Progenitor cell of endocrine pancreas (in vitro differentiated cells): ENCODE measurements at regions not wholly inside any gene's neighbourhood (a gene's known extent, or its start where the extent isn't known, plus 50 kb on each side); places are given as distances from the start of the nearest gene placed in this dataset.

Experiments
- DNase-seq: peaks from one replicate; pipeline ENCODE4 v3.0.0; 2021; ENCODE audit warnings: low spot score; ENCODE audit not compliant: unreplicated experiment
- H3K27ac Mint-ChIP-seq: 2 replicates; pipeline ENCODE4 v1.8.0; 2021; ENCODE audit warnings: mild to moderate bottlenecking, moderate library complexity, mixed read lengths
- H3K27me3 Mint-ChIP-seq: 2 replicates; pipeline ENCODE4 v1.8.0; 2021; ENCODE audit warnings: mixed read lengths
- H3K36me3 Mint-ChIP-seq: 2 replicates; pipeline ENCODE4 v1.8.0; 2022; ENCODE audit warnings: mixed read lengths; ENCODE audit not compliant: insufficient read depth
- H3K4me1 Mint-ChIP-seq: 2 replicates; pipeline ENCODE4 v1.8.0; 2021; ENCODE audit warnings: low read depth, mixed read lengths
- H3K4me3 Mint-ChIP-seq: 2 replicates; pipeline ENCODE4 v1.8.0; 2021; ENCODE audit warnings: low read depth, mild to moderate bottlenecking, moderate library complexity, mixed read lengths
- H3K9me3 Mint-ChIP-seq: 2 replicates; pipeline ENCODE4 v1.8.0; 2021; ENCODE audit warnings: low read depth, mixed read lengths
- CTCF ChIP-seq: fragments of 200-600 bp; sonication (generic); IDR thresholded peaks from one replicate; pipeline ENCODE4 v1.5.0; 2021; ENCODE audit warnings: antibody characterized with exemption, mild to moderate bottlenecking; ENCODE audit not compliant: unreplicated experiment

- Mint-ChIP-seq H3K36me3 (no peaks in the 10 kb centered on the region), H3K9me3 (no peaks in the 10 kb centered on the region), H3K27me3 (peaks cover 6% of the 10 kb centered on the region), H3K4me3 (no peak overlapping the region), H3K27ac (no peak overlapping the region), H3K4me1 (peaks cover 1% of the 10 kb centered on the region)
- TF ChIP-seq CTCF: no peak
- DNase-seq: no peak
Observed at GRCh38 chr10:36057731-36058130, 415.6 kb upstream of the FZD8 start.

GRCh38 chr10:36057180-36057579, 415.1 kb upstream of the FZD8 start:
- DNase-seq: no peak
- H3K9me3 Mint-ChIP-seq: no peaks in the 10 kb centered on the region
- TF ChIP-seq CTCF: no peak
- no peaks in the 10 kb centered on the region for H3K36me3 Mint-ChIP-seq
- peaks cover 1% of the 10 kb centered on the region for H3K4me1 Mint-ChIP-seq
- H3K27ac Mint-ChIP-seq: no peak overlapping the region
- H3K4me3 Mint-ChIP-seq: no peak overlapping the region
- H3K27me3 Mint-ChIP-seq: peaks cover 6% of the 10 kb centered on the region

- no peaks in the 10 kb centered on the region for H3K36me3 Mint-ChIP-seq
- H3K9me3 Mint-ChIP-seq: no peaks in the 10 kb centered on the region
- H3K4me3 Mint-ChIP-seq: no peak overlapping the region
- no peak for TF ChIP-seq CTCF
- DNase-seq: no peak
- no peak overlapping the region for H3K27ac Mint-ChIP-seq
- H3K4me1 Mint-ChIP-seq: peaks cover 8% of the 10 kb centered on the region
- H3K27me3 Mint-ChIP-seq: peaks cover 6% of the 10 kb centered on the region
Observed at GRCh38 chr10:36053775-36054174, 411.7 kb upstream of the FZD8 start.

- H3K27me3 Mint-ChIP-seq: peaks cover 6% of the 10 kb centered on the region
- no peaks in the 10 kb centered on the region for H3K9me3 Mint-ChIP-seq
- no peak for DNase-seq
- H3K27ac Mint-ChIP-seq: no peak overlapping the region
- no peak for TF ChIP-seq CTCF
- no peak overlapping the region for H3K4me3 Mint-ChIP-seq
- peaks cover 8% of the 10 kb centered on the region for H3K4me1 Mint-ChIP-seq
- no peaks in the 10 kb centered on the region for H3K36me3 Mint-ChIP-seq
Observed at GRCh38 chr10:36053271-36053670, 411.2 kb upstream of the FZD8 start.

DNA sequence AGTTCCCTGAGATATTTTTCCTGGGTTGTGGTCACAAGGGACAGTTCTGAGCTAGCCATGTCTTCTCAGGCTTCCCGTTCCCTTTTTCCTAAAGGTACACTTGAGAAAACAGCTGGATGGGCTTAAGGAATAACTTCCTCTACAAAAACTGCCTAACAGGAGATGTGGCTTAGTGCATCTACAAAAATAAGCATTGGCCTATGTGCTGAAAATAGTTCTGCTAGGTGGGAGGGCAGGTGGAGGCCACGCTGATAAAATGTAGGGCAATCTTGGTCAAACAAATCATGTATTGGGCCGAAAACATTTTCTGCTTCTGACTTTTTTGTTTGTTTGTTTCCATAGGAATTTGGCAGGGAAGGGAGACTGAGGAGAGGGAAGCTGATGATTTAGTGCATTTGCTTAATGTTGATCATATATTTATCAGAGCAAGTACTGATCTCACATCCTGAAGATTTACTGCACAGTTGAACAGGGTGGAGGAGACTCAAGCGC, 409.4 kb upstream of the FZD8 start:
- H3K4me1 Mint-ChIP-seq: peaks cover 7% of the 10 kb centered on the region
- H3K27me3 Mint-ChIP-seq: no peaks in the 10 kb centered on the region
- peaks cover 1% of the 10 kb centered on the region for H3K36me3 Mint-ChIP-seq
- H3K27ac Mint-ChIP-seq: no peak overlapping the region
- no peak for DNase-seq
- H3K4me3 Mint-ChIP-seq: no peak overlapping the region
- TF ChIP-seq CTCF: no peak
- peaks cover 4% of the 10 kb centered on the region for H3K9me3 Mint-ChIP-seq
